Type B pancreatic cell (in vitro differentiated cells): ENCODE measurements at regions not wholly inside any gene's neighbourhood (a gene's known extent, or its start where the extent isn't known, plus 50 kb on each side); places are given as distances from the start of the nearest gene placed in this dataset.

Experiments used
- DNase-seq: peaks from one replicate; pipeline ENCODE4 v3.0.0; 2021; ENCODE audit warnings: mixed read lengths; ENCODE audit not compliant: unreplicated experiment; ENCODE audit errors: extremely low spot score
- H3K27ac Mint-ChIP-seq: 2 replicates; pipeline ENCODE4 v1.8.0; 2021; ENCODE audit warnings: mild to moderate bottlenecking, mixed read lengths
- H3K27me3 Mint-ChIP-seq: 2 replicates; pipeline ENCODE4 v1.8.0; 2021; ENCODE audit warnings: mixed read lengths
- H3K36me3 Mint-ChIP-seq: 2 replicates; pipeline ENCODE4 v1.8.0; 2021; ENCODE audit warnings: mixed read lengths
- H3K4me1 Mint-ChIP-seq: one replicate; pipeline ENCODE4 v1.8.0; 2021; ENCODE audit warnings: mixed read lengths; ENCODE audit not compliant: unreplicated experiment
- H3K4me3 Mint-ChIP-seq: 2 replicates; pipeline ENCODE4 v1.8.0; 2021; ENCODE audit warnings: mild to moderate bottlenecking, mixed read lengths
- H3K9me3 Mint-ChIP-seq: 2 replicates; pipeline ENCODE4 v1.8.0; 2021; ENCODE audit warnings: mixed read lengths
- CTCF ChIP-seq: fragments of 200-600 bp; sonication (generic); conservative IDR thresholded peaks from 2 replicates; pipeline ENCODE4 v1.5.0; 2021; ENCODE audit warnings: antibody characterized with exemption, mild to moderate bottlenecking

- Mint-ChIP-seq H3K4me3 (no peak overlapping the region), H3K4me1 (no peaks in the 10 kb centered on the region), H3K36me3 (no peaks in the 10 kb centered on the region), H3K27me3 (no peaks in the 10 kb centered on the region), H3K9me3 (no peaks in the 10 kb centered on the region), H3K27ac (no peak overlapping the region)
- DNase-seq = no peak
- TF ChIP-seq CTCF = no peak
Measured at GRCh38 chr4:142933207-142933606, 87.1 kb upstream of the INPP4B start.

- Mint-ChIP-seq H3K4me3 (no peak overlapping the region), H3K36me3 (no peaks in the 10 kb centered on the region), H3K4me1 (no peaks in the 10 kb centered on the region), H3K27me3 (no peaks in the 10 kb centered on the region), H3K9me3 (no peaks in the 10 kb centered on the region), H3K27ac (no peak overlapping the region)
- no peak for TF ChIP-seq CTCF
- no peak for DNase-seq
Measured at GRCh38 chr4:142940425-142941330, 94.6 kb upstream of the INPP4B start.

- H3K27ac Mint-ChIP-seq = no peak overlapping the region
Measured at GRCh38 chr4:142944565-142944964, 98.5 kb upstream of the INPP4B start.

GRCh38 chr4:142952821-142953580 is 106.9 kb upstream of the INPP4B start:
- H3K4me3 Mint-ChIP-seq = no peak overlapping the region
- H3K4me1 Mint-ChIP-seq = no peaks in the 10 kb centered on the region
- no peak for TF ChIP-seq CTCF

More at GRCh38 chr4:142944565-142944964, 98.5 kb upstream of the INPP4B start:
- no peaks in the 10 kb centered on the region for H3K27me3 Mint-ChIP-seq
- H3K36me3 Mint-ChIP-seq = no peaks in the 10 kb centered on the region
- H3K4me3 Mint-ChIP-seq = no peak overlapping the region
- no peaks in the 10 kb centered on the region for H3K4me1 Mint-ChIP-seq
- DNase-seq = no peak
- H3K9me3 Mint-ChIP-seq = no peaks in the 10 kb centered on the region
- no peak for TF ChIP-seq CTCF

GRCh38 chr4:142954415-142954814 is 108.3 kb upstream of the INPP4B start:
- Mint-ChIP-seq H3K9me3 (no peaks in the 10 kb centered on the region), H3K27me3 (no peaks in the 10 kb centered on the region), H3K4me3 (no peak overlapping the region), H3K4me1 (no peaks in the 10 kb centered on the region), H3K36me3 (no peaks in the 10 kb centered on the region), H3K27ac (no peak overlapping the region)
- no peak for TF ChIP-seq CTCF
- no peak for DNase-seq

More at GRCh38 chr4:142952821-142953580, 106.9 kb upstream of the INPP4B start:
- Mint-ChIP-seq H3K9me3 (no peaks in the 10 kb centered on the region), H3K36me3 (no peaks in the 10 kb centered on the region), H3K27ac (no peak overlapping the region), H3K27me3 (no peaks in the 10 kb centered on the region)
- no peak for DNase-seq
